ENCODE measurements at regions not wholly inside any gene's neighbourhood (a gene's known extent, or its start where the extent isn't known, plus 50 kb on each side); places are given as distances from the start of the nearest gene placed in this dataset.

DNA sequence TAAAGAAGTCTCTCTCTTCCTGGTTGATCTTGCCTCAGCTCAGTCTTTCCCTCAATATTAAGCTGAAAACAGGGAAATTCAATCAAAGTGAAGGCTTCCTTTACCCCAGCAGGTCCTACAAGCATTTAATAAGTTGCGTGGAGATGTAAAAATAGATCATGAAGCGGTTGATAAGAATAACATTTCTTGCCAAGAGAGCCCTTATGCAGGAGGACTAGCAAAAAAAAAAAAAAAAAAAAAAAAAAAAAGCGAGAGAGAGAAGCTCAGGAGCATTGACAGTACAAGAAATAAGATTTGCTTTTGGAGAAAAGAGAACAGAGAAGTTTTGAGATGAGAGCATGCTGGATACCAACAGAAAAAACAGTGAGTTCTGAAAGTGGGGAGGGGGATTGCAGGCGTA, 112.2 kb upstream of the CLMP start:
- TF ChIP-seq, protein P1, sequence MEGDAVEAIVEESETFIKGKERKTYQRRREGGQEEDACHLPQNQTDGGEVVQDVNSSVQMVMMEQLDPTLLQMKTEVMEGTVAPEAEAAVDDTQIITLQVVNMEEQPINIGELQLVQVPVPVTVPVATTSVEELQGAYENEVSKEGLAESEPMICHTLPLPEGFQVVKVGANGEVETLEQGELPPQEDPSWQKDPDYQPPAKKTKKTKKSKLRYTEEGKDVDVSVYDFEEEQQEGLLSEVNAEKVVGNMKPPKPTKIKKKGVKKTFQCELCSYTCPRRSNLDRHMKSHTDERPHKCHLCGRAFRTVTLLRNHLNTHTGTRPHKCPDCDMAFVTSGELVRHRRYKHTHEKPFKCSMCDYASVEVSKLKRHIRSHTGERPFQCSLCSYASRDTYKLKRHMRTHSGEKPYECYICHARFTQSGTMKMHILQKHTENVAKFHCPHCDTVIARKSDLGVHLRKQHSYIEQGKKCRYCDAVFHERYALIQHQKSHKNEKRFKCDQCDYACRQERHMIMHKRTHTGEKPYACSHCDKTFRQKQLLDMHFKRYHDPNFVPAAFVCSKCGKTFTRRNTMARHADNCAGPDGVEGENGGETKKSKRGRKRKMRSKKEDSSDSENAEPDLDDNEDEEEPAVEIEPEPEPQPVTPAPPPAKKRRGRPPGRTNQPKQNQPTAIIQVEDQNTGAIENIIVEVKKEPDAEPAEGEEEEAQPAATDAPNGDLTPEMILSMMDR (IDR thresholded peaks at IDR 0.05; ENCODE audit: extremely low read depth, insufficient read depth, missing control alignments), result no peak
- in situ Hi-C loops (cut with MboI; ENCODE audit: low pct_unique_long_range_greater_than_20kb, low sequenced_read_pairs, unreplicated experiment), result loop anchor here (25.0 kb wide), 1 partner anchor 180 kb away; no protein-coding TSS in a partner anchor

DNA sequence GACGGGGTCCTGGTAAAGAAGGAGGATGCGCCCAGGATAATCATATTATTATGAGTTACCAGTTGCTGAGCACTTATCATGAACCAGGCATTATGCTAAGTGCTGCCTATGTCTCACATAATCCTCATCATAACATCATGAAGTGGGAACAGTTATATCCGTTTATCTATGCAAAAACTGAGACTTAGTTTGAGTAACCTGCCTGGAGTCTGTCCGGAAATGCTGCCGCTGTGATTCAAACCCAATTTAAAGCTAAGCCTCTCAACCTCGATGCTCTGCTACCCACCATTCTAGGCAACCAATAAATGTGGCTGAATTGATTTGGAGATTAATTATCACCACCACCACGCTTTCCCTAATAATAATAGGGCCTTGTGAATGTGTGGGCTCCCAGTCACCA, 111.5 kb upstream of the CLMP start:
- in situ Hi-C loops (cut with MboI; ENCODE audit: low pct_unique_long_range_greater_than_20kb, low sequenced_read_pairs, unreplicated experiment), result loop anchor here (25.0 kb wide), 1 partner anchor 181 kb away; no protein-coding TSS in a partner anchor

More for the DNA sequence above, 112.2 kb upstream of the CLMP start:
- no peak for DNase-seq (ENCODE audit: low spot score)

DNA sequence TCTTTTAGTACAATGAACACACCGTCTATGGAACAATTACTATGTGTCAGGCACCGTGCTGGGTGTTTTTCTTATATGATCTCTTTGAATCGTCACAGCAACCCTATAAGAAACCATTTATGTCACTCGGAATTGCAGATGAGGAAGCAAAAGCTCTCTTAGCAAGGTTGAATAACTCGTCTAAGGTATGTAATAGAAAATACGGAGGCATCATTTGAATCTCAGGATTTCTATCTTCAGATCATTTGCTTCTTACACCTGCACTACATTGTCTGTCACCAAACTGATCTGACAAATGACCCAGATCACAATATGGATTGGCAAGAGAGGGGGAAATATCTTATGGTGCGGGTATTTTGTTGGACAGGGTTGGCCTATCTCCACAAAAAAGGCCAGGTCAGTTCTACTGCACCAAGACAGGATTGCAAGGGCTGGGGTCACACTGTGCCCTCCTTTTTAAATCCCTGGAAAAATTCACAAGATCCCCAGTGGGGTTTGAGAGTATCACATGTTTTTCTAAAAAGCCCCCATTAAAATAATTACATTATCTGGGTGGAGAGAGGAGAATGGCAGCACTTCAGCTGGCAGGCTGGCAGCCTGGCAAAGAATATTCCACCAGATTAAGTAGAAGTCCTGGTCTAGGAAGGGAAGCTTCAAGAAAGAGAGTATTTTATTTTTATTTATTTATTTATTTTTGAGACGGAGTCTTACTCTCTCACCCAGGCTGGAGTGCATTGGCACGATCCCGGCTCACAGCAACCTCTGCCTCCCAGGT, 110.7 kb upstream of the CLMP start:
- no peak for DNase-seq (ENCODE audit: low spot score)
- in situ Hi-C loops (cut with MboI; ENCODE audit: low pct_unique_long_range_greater_than_20kb, low sequenced_read_pairs, unreplicated experiment), result loop anchor here (25.0 kb wide), 1 partner anchor 182 kb away; no protein-coding TSS in a partner anchor
- TF ChIP-seq, protein P1 (IDR thresholded peaks at IDR 0.05; ENCODE audit: extremely low read depth, insufficient read depth, missing control alignments), result no peak

More for the DNA sequence above, 111.5 kb upstream of the CLMP start:
- DNase-seq (ENCODE audit: low spot score), result no peak
- TF ChIP-seq, protein P1 (IDR thresholded peaks at IDR 0.05; ENCODE audit: extremely low read depth, insufficient read depth, missing control alignments), result no peak

DNA sequence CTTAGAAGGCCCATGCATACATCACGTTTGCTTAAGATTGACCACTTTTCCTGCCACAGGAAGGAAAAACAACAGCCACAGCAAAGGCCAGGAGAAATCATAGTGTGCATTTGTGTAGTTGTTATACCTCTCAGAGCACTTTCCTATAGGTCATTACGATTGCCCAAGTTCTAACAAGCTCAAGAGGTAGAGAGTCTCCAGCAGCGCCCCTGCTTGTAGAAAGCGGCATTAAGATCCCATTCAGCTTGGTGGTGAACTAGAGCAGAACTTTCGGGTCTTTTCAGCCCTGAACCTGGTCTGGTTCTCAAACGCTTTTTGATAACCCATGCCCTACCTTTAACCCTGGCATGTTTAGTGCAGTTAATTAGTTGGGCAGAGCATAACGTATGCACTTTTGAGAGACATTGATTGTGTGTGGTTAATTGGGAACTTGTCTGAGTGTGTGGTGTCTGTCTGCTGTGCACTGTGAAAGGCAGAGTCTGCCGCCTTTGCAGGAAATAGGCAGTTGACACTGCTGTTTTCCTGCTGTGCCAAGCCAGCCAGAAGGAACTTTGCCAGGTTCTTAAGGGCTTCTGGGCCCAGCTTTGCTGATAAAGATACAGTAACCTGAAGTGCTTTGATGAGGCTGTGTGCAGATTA, 109.9 kb upstream of the CLMP start:
- in situ Hi-C loops (cut with MboI; ENCODE audit: low pct_unique_long_range_greater_than_20kb, low sequenced_read_pairs, unreplicated experiment), result loop anchor here (25.0 kb wide), 1 partner anchor 182 kb away; no protein-coding TSS in a partner anchor
- TF ChIP-seq, protein P1 (IDR thresholded peaks at IDR 0.05; ENCODE audit: extremely low read depth, insufficient read depth, missing control alignments), result no peak
- no peak for DNase-seq (ENCODE audit: low spot score)

DNA sequence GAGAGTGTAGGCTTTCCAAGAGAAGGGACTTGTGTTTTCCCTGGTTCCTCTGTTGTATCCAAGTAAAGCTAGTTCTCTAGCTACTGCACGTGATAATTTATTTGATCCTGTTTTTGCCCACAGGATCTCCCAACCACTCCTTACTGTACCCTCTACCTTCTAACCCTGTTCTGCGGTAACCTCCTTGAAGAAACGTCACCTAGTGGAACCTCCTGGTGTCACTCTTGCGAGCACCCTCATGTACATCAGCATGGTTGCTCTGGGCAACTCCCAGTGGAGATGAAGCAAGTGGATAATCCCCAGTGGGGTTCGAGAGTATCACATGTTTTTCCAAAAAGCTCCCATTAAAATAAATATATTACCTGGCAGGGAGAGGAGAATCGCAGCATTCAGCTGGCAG, 108.9 kb upstream of the CLMP start:
- TF ChIP-seq, protein P1 (IDR thresholded peaks at IDR 0.05; ENCODE audit: extremely low read depth, insufficient read depth, missing control alignments), result peak; percentile 41
- in situ Hi-C loops (cut with MboI; ENCODE audit: low pct_unique_long_range_greater_than_20kb, low sequenced_read_pairs, unreplicated experiment), result loop anchor here (25.0 kb wide), 1 partner anchor 183 kb away; no protein-coding TSS in a partner anchor
- DNase-seq (ENCODE audit: low spot score), result no peak

- DNase-seq (ENCODE audit: low spot score), result peak; percentile 72
- TF ChIP-seq, protein P1 (IDR thresholded peaks at IDR 0.05; ENCODE audit: extremely low read depth, insufficient read depth, missing control alignments), result no peak
- in situ Hi-C loops (cut with MboI; ENCODE audit: low pct_unique_long_range_greater_than_20kb, low sequenced_read_pairs, unreplicated experiment), result loop anchor here (25.0 kb wide), 1 partner anchor 185 kb away; no protein-coding TSS in a partner anchor
These were observed 107.7 kb upstream of the CLMP start for GRCh38 chr11:123302751-123303195.

All from GM13977 (cell line).